Stimulated activated CD8-positive, alpha-beta memory T cell treated with anti-CD3 and anti-CD28 coated beads, Interleukin-12 subunit alpha, Interleukin-12 subunit beta, amount 100 ng/mL, for 1 hour (primary cell): ENCODE measurements at regions not wholly inside any gene's neighbourhood (a gene's known extent, or its start where the extent isn't known, plus 50 kb on each side); places are given as distances from the start of the nearest gene placed in this dataset.
"Not testable (repeated sequence)": the region's sequence is repeated elsewhere in the genome, so short reads cannot be mapped to it uniquely, and the experiment has no call there.

Source experiments
- DNase-seq: peaks from one replicate; pipeline ENCODE4 v3.0.0-alpha.2; 2020; ENCODE audit warnings: low read depth

GRCh38 chr3:95645291-95645690 is 1169.1 kb upstream of the EPHA6 start:
- DNase-seq: no peak

GRCh38 chr3:95654570-95655362 is 1159.6 kb upstream of the EPHA6 start:
- no peak for DNase-seq

- no peak for DNase-seq
Observed at GRCh38 chr3:95655363-95655986, 1158.9 kb upstream of the EPHA6 start.

GRCh38 chr3:95670765-95671164 is 1143.6 kb upstream of the EPHA6 start:
- DNase-seq: no peak

- no peak for DNase-seq
Observed at GRCh38 chr3:95673215-95673614, 1141.2 kb upstream of the EPHA6 start.

- no peak for DNase-seq
Observed at GRCh38 chr3:95705786-95706418, 1108.5 kb upstream of the EPHA6 start.

GRCh38 chr3:95707268-95707667 is 1107.1 kb upstream of the EPHA6 start:
- no peak for DNase-seq

- no peak for DNase-seq
Observed at GRCh38 chr3:95710684-95711083, 1103.7 kb upstream of the EPHA6 start.

GRCh38 chr3:95711789-95712188 is 1102.6 kb upstream of the EPHA6 start:
- DNase-seq: no peak

GRCh38 chr3:95715128-95715527 is 1099.3 kb upstream of the EPHA6 start:
- no peak for DNase-seq

GRCh38 chr3:95717048-95717447 is 1097.3 kb upstream of the EPHA6 start:
- no peak for DNase-seq

GRCh38 chr3:95718168-95718567 is 1096.2 kb upstream of the EPHA6 start:
- DNase-seq: no peak

GRCh38 chr3:95719481-95719880 is 1094.9 kb upstream of the EPHA6 start:
- DNase-seq: no peak

GRCh38 chr3:95721938-95722337 is 1092.5 kb upstream of the EPHA6 start:
- DNase-seq: no peak

GRCh38 chr3:95725770-95726169 is 1088.6 kb upstream of the EPHA6 start:
- DNase-seq: no peak

GRCh38 chr3:95731753-95732152 is 1082.6 kb upstream of the EPHA6 start:
- no peak for DNase-seq

- no peak for DNase-seq
Observed at GRCh38 chr3:95733336-95733735, 1081.1 kb upstream of the EPHA6 start.

GRCh38 chr3:95738045-95738444 is 1076.3 kb upstream of the EPHA6 start:
- DNase-seq: no peak

- DNase-seq: not testable (repeated sequence)
Observed at GRCh38 chr3:95744896-95745295, 1069.5 kb upstream of the EPHA6 start.

- no peak for DNase-seq
Observed at GRCh38 chr3:95750097-95750496, 1064.3 kb upstream of the EPHA6 start.

GRCh38 chr3:95751509-95751908 is 1062.9 kb upstream of the EPHA6 start:
- no peak for DNase-seq

- no peak for DNase-seq
Observed at GRCh38 chr3:95752199-95752598, 1062.2 kb upstream of the EPHA6 start.

GRCh38 chr3:95758707-95759106 is 1055.7 kb upstream of the EPHA6 start:
- DNase-seq: no peak
